ENCODE measurements at regions not wholly inside any gene's neighbourhood (a gene's known extent, or its start where the extent isn't known, plus 50 kb on each side); places are given as distances from the start of the nearest gene placed in this dataset.
A peak's percentile ranks its signal among the peaks of the same experiment; 100 is the strongest.

- peak overlapping the region; percentile 71 to 85 (median 74) for H3K4me3 Mint-ChIP-seq
- POLR2A ChIA-PET: interaction anchor here (0.6 to 2.2 kb wide), 2 partner anchors 10 to 12 kb away, joined by 3 to 15 read pairs; no protein-coding TSS in a partner anchor
- ATAC-seq (peak; percentile 77 to 82), DNase-seq (peak in 3 of 10 donors; percentile 52 to 58 (median 55))
- no peaks in the 10 kb centered on the region for H3K27me3 Mint-ChIP-seq
- no peaks in the 10 kb centered on the region for H3K9me3 Mint-ChIP-seq
- peaks cover 0 to 11% (median 5%) of the 10 kb centered on the region in 3 donors for H3K36me3 Mint-ChIP-seq
- H3K27ac Mint-ChIP-seq: peak overlapping the region; percentile 35 to 95 (median 89)
- H3K4me1 Mint-ChIP-seq: peaks cover 15 to 31% (median 25%) of the 10 kb centered on the region in 4 donors
These were observed 53.4 kb upstream of the PRKACB start for GRCh38 chr1:84090447-84091245.

- ATAC-seq (peak in 1 of 2 donors; percentile 18), DNase-seq (no peak)
- Mint-ChIP-seq H3K27ac (peak overlapping the region; percentile 11 to 95 (median 88)), H3K36me3 (peaks cover 0 to 4% (median 1%) of the 10 kb centered on the region in 3 donors), H3K4me3 (peak overlapping the region in 9 of 10 donors; percentile 24 to 85 (median 53)), H3K9me3 (no peaks in the 10 kb centered on the region), H3K4me1 (peaks cover 15 to 31% (median 25%) of the 10 kb centered on the region in 4 donors), H3K27me3 (no peaks in the 10 kb centered on the region)
- POLR2A ChIA-PET: interaction anchor here (2.2 kb wide), 1 partner anchor 12 kb away, joined by 15 read pairs; no protein-coding TSS in a partner anchor
These were observed 54.2 kb upstream of the PRKACB start for GRCh38 chr1:84089867-84090266.

- peak in 1 of 2 donors; percentile 26 for ATAC-seq
- DNase-seq: no peak
- POLR2A ChIA-PET: interaction anchor here (2.2 kb wide), 1 partner anchor 11 kb away, joined by 15 read pairs; no protein-coding TSS in a partner anchor
- Mint-ChIP-seq H3K27me3 (peaks cover 0 to 1% (median 0%) of the 10 kb centered on the region in 5 donors), H3K9me3 (no peaks in the 10 kb centered on the region), H3K27ac (peak overlapping the region in 9 of 10 donors; percentile 33 to 95 (median 84)), H3K4me1 (peaks cover 17 to 31% (median 25%) of the 10 kb centered on the region in 4 donors), H3K36me3 (peaks cover 0 to 3% (median 0%) of the 10 kb centered on the region in 3 donors), H3K4me3 (peak overlapping the region in 5 of 10 donors; percentile 24 to 79 (median 33))
These were observed 54.6 kb upstream of the PRKACB start for GRCh38 chr1:84089465-84089864.

GRCh38 chr1:84086616-84087015 is 57.5 kb upstream of the PRKACB start:
- Mint-ChIP-seq H3K9me3 (no peaks in the 10 kb centered on the region), H3K4me1 (peaks cover 18 to 23% (median 21%) of the 10 kb centered on the region in 4 donors), H3K4me3 (no peak overlapping the region), H3K27ac (peak overlapping the region in 1 of 10 donors; percentile 50), H3K36me3 (peaks cover 0 to 3% (median 0%) of the 10 kb centered on the region in 3 donors), H3K27me3 (peaks cover 0 to 5% (median 0%) of the 10 kb centered on the region in 5 donors)
- POLR2A ChIA-PET: no interaction called here
- DNase-seq (no peak), ATAC-seq (no peak)

GRCh38 chr1:84086189-84086588 is 57.9 kb upstream of the PRKACB start:
- peaks cover 0 to 5% (median 0%) of the 10 kb centered on the region in 5 donors for H3K27me3 Mint-ChIP-seq
- DNase-seq (no peak), ATAC-seq (no peak)
- peak overlapping the region in 1 of 10 donors; percentile 50 for H3K27ac Mint-ChIP-seq
- H3K4me3 Mint-ChIP-seq: no peak overlapping the region
- H3K36me3 Mint-ChIP-seq: peaks cover 0 to 3% (median 0%) of the 10 kb centered on the region in 3 donors
- H3K4me1 Mint-ChIP-seq: peaks cover 16 to 19% (median 18%) of the 10 kb centered on the region in 4 donors
- no peaks in the 10 kb centered on the region for H3K9me3 Mint-ChIP-seq
- POLR2A ChIA-PET: no interaction called here

GRCh38 chr1:84083307-84083706 is 60.8 kb upstream of the PRKACB start:
- Mint-ChIP-seq H3K36me3 (peaks cover 0 to 3% (median 0%) of the 10 kb centered on the region in 3 donors), H3K4me3 (no peak overlapping the region), H3K9me3 (no peaks in the 10 kb centered on the region), H3K27me3 (peaks cover 0 to 5% (median 0%) of the 10 kb centered on the region in 5 donors), H3K27ac (no peak overlapping the region), H3K4me1 (peaks cover 7 to 12% (median 8%) of the 10 kb centered on the region in 4 donors)
- ATAC-seq: no peak
- POLR2A ChIA-PET: no interaction called here
- no peak for DNase-seq

GRCh38 chr1:84078842-84079202 is 65.2 kb upstream of the PRKACB start:
- H3K4me1 Mint-ChIP-seq: peaks cover 11 to 20% (median 13%) of the 10 kb centered on the region in 4 donors
- no peaks in the 10 kb centered on the region for H3K36me3 Mint-ChIP-seq
- H3K4me3 Mint-ChIP-seq: peak overlapping the region; percentile 77 to 92 (median 85)
- no peaks in the 10 kb centered on the region for H3K9me3 Mint-ChIP-seq
- ATAC-seq (no peak), DNase-seq (no peak)
- no peaks in the 10 kb centered on the region for H3K27me3 Mint-ChIP-seq
- POLR2A ChIA-PET: interaction anchor here (0.8 to 3.5 kb wide), 3 partner anchors 9 to 65 kb away, joined by 3 to 15 read pairs (median 10); partner anchors contain the start of gene PRKACB
- peak overlapping the region in 9 of 10 donors; percentile 14 to 90 (median 76) for H3K27ac Mint-ChIP-seq

- DNase-seq: peak in 3 of 10 donors; percentile 23 to 58 (median 24)
- ATAC-seq: peak; percentile 33 to 51
- POLR2A ChIA-PET: interaction anchor here (0.8 to 3.5 kb wide), 4 partner anchors 10 to 402 kb away, joined by 3 to 15 read pairs (median 6); partner anchors contain the start of gene PRKACB
- Mint-ChIP-seq H3K4me3 (peak overlapping the region; percentile 77 to 92 (median 86)), H3K9me3 (no peaks in the 10 kb centered on the region), H3K27me3 (no peaks in the 10 kb centered on the region), H3K27ac (peak overlapping the region in 9 of 10 donors; percentile 14 to 93 (median 83)), H3K36me3 (no peaks in the 10 kb centered on the region), H3K4me1 (peaks cover 10 to 20% (median 13%) of the 10 kb centered on the region in 4 donors)
These were observed 65.8 kb upstream of the PRKACB start for GRCh38 chr1:84078108-84078841.

- peak; percentile 62 to 86 (median 80) for DNase-seq
- no peaks in the 10 kb centered on the region for H3K36me3 Mint-ChIP-seq
- no peaks in the 10 kb centered on the region for H3K9me3 Mint-ChIP-seq
- POLR2A ChIA-PET: interaction anchor here (1.1 to 3.5 kb wide), 3 partner anchors 13 to 402 kb away, joined by 3 to 15 read pairs (median 10); partner anchors contain the start of gene PRKACB
- H3K4me1 Mint-ChIP-seq: peaks cover 8 to 20% (median 13%) of the 10 kb centered on the region in 4 donors
- peak overlapping the region; percentile 77 to 92 (median 88) for H3K4me3 Mint-ChIP-seq
- H3K27me3 Mint-ChIP-seq: no peaks in the 10 kb centered on the region
- peak overlapping the region; percentile 70 to 94 (median 90) for H3K27ac Mint-ChIP-seq
- peak; percentile 86 to 90 for ATAC-seq
These were observed 66.5 kb upstream of the PRKACB start for GRCh38 chr1:84077476-84078107.

- POLR2A ChIA-PET: no interaction called here
- Mint-ChIP-seq H3K4me1 (peaks cover 3 to 10% (median 6%) of the 10 kb centered on the region in 4 donors), H3K27me3 (peaks cover 0 to 10% (median 5%) of the 10 kb centered on the region in 5 donors), H3K27ac (no peak overlapping the region), H3K4me3 (no peak overlapping the region), H3K36me3 (peaks cover 2 to 9% (median 8%) of the 10 kb centered on the region in 3 donors), H3K9me3 (peaks cover 0 to 13% (median 10%) of the 10 kb centered on the region in 9 donors)
- no peak for ATAC-seq
- DNase-seq: no peak
These were observed 70.8 kb upstream of the PRKACB start for GRCh38 chr1:84073266-84073665.

GRCh38 chr1:84069236-84069845 is 70.4 kb upstream of the TTLL7 start:
- H3K36me3 Mint-ChIP-seq: peaks cover 2 to 9% (median 8%) of the 10 kb centered on the region in 3 donors
- H3K4me3 Mint-ChIP-seq: no peak overlapping the region
- H3K27me3 Mint-ChIP-seq: peaks cover 0 to 19% (median 12%) of the 10 kb centered on the region in 5 donors
- H3K4me1 Mint-ChIP-seq: no peaks in the 10 kb centered on the region
- POLR2A ChIA-PET: no interaction called here
- ATAC-seq: no peak
- no peak for DNase-seq
- peaks cover 0 to 14% (median 10%) of the 10 kb centered on the region in 9 donors for H3K9me3 Mint-ChIP-seq
- H3K27ac Mint-ChIP-seq: no peak overlapping the region

Data from naive thymus-derived CD8-positive, alpha-beta T cell (primary cell).